GM18858 (cell line): ENCODE measurements at regions not wholly inside any gene's neighbourhood (a gene's known extent, or its start where the extent isn't known, plus 50 kb on each side); places are given as distances from the start of the nearest gene placed in this dataset.

Source experiments
- ATAC-seq: cut with Tn5 transposase; IDR thresholded peaks from one replicate; pipeline ENCODE4 v1.9.1; 2021; ENCODE audit not compliant: unreplicated experiment

DNA sequence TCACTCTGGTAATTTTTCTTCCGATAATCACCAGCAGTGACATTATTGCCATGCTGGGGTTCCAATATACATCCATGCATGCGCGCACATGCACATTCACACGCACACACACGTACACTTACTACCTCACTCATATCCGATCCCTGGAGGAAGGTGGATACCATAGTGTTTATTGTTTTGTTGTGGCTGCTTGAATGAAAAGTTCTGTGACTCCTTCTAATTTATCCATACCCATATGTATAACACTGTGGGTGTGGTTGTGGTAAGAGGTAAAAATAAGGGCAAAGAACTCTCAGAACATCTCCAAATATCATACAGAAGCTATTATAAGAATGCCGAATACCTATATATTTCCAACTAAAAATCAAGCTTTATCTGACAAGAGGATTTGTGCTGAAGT lies 407.8 kb upstream of the PODXL start:
- ATAC-seq, result no peak

- no peak for ATAC-seq
These were observed 404.7 kb upstream of the PODXL start for GRCh38 chr7:131961054-131961680.

GRCh38 chr7:131959106-131959812 lies 402.8 kb upstream of the PODXL start:
- no peak for ATAC-seq

GRCh38 chr7:131957338-131958020 lies 401.1 kb upstream of the PODXL start:
- ATAC-seq, result no peak

GRCh38 chr7:131956864-131957263 lies 400.4 kb upstream of the PODXL start:
- no peak for ATAC-seq

DNA sequence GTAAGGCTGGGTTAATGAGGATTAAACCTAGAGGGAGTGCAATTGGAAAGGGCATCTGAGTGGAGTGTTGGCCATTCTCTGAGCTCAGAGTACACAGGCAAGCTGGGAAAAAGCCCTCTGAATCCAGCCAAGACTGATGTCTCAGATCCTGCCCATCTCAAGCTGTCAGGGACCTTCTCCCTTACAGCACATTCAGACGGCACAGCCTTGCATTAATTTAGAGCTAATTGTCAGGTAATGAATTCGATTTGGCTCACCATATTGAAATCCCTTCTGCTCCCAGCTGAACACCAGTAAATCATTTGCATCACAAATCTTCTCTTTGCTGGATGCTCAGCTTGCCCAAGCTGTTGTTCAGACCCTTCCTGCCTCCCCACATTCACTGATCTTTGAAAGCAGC lies 399.3 kb upstream of the PODXL start:
- ATAC-seq, result no peak

- ATAC-seq, result no peak
These were observed 396.8 kb upstream of the PODXL start for GRCh38 chr7:131953184-131953583.

DNA sequence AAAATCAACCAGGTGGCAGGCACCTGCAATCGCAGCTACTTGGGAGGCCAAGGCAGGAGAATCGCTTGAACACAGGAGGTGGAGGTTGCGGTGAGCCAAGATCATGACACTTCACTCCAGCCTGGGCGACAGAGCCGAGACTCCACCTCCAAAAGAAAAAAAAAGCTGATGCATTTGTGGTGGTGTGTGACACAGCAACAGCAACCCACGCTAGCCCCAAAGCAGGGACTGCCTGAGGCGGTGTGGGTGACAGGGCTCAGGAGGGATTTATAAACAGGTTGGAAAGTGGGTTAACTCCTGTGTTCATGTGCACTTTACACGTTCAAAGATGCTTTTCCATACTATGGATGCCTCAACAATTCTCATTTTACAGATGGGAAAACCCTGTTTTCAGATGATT lies 395.9 kb upstream of the PODXL start:
- no peak for ATAC-seq

GRCh38 chr7:131950758-131951157 lies 394.3 kb upstream of the PODXL start:
- no peak for ATAC-seq

GRCh38 chr7:131949659-131950058 lies 393.2 kb upstream of the PODXL start:
- ATAC-seq, result no peak

DNA sequence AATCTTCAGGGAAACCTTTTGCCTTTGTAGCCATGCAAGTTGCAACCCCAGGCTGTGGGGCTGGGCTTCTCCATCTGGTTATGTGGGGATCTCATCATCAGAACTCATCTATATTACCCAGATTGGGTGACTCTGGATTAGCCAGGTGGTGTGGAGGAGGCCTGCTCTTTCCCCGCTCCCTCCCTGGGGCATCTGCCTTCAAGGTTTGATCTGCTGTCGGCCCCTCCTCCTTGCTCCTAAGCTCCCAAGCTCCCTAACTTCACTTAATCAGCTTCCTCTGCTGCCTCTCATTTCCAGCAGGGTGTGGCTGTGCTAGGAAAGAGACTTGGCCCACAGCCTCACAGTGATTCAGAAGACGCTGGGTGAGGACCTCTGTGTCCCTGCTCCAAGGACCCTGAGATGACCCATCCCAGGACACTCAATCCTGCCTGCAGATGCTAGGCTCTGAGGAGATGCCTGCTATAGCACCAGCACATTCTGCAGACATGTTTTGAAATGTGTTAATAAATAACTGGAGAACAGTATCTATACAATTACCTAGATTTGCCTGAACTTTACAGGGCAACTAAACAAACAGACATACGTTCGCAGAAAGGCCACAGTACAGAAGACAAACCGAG lies 392.1 kb upstream of the PODXL start:
- ATAC-seq, result no peak

DNA sequence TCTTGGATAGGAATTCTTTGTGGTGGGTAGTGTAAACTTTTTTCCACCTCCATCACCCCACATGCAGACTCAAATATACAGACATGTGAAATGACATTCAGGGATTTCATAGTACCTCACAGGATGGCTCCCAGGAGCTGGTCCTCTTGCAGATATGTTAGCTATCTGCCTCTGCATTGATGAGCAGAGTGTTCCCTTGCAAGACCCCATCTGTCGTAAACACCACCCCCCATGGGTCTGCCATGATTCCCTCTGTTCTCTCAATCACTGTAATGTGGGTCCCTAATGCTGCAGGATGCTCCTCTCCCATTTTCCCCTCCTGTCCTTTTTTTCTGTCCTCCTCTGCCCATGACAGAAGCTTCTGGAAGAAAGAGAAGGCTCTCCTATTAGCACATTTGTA lies 391.2 kb upstream of the PODXL start:
- no peak for ATAC-seq

- ATAC-seq, result no peak
These were observed 389.6 kb upstream of the PODXL start for GRCh38 chr7:131945957-131946544.

- no peak for ATAC-seq
These were observed 389.0 kb upstream of the PODXL start for GRCh38 chr7:131945313-131945911.

DNA sequence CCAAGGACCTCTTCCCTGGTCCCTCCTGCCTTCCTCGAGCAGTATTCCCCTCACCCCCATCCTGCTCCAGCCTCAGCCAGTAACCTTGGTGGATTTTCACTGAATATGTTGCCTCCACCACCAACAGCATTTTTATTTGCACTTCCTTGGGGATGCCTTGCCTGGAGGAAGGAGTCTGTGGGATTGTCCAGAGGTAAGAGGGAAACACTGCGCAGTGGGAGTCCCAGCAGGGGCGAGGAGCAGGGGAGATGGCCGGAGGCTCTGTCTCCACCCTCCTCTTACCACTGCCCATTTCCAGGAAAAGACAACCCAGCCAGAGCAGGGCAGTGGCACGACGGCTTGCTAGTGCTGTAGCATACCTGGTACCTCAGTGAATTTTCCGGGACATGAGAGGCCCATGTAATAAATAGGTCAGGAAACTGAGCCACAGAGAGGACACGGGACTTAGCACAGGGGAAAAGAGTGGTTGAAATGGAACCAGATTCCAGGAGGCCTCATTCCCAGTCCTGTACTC lies 388.2 kb upstream of the PODXL start:
- no peak for ATAC-seq

GRCh38 chr7:131943646-131944045 lies 387.2 kb upstream of the PODXL start:
- no peak for ATAC-seq

DNA sequence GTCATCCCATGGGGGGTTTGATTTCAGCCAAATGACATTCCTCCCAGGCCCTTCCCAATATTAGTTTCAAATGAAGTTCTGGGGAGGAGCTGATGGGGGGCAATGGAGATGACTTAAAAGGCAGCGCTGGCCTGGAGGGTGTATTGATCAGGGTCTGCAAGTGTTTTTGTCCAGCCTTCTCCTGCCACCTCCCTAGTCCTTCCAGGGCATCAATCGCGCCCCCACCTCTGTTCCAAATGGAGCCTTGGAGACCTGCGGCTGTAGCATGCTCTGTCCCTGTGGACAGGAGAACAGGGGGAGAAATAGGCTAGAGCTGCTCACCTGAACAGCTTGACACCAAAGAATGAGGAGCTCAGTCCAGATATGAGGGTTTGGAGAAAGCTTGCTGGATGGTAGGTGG lies 386.8 kb upstream of the PODXL start:
- no peak for ATAC-seq

- no peak for ATAC-seq
These were observed 386.1 kb upstream of the PODXL start for GRCh38 chr7:131942287-131943150.

DNA sequence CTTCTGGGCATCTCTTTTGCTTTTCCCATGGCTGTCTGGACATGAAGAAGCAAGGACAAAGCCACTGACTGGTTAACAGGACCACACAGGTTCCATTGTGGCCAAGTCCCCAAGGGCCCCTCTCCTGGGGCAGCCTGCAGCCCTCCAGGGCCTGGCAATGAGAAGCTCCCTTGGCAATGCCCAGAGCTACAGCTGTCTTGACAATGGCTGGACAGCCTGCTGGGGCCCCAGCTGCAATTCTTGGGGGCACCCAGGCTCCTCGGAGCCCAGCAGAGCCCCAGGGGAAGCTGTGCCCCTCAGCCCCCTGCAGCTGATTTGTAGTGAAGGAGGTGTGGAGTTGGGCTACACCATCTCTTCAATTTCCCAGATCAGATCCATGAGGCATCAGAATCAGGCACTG lies 384.9 kb upstream of the PODXL start:
- ATAC-seq, result no peak

- no peak for ATAC-seq
These were observed 384.3 kb upstream of the PODXL start for GRCh38 chr7:131940621-131941165.
